ENCODE measurements at regions not wholly inside any gene's neighbourhood (a gene's known extent, or its start where the extent isn't known, plus 50 kb on each side); places are given as distances from the start of the nearest gene placed in this dataset.

GRCh38 chr22:44573451-44573850, 75.4 kb upstream of the RTL6 start:
- TF ChIP-seq CTCF (IDR thresholded peaks at IDR 0.05) = no peak

- TF ChIP-seq CTCF (IDR thresholded peaks at IDR 0.05) = no peak
Measured at GRCh38 chr22:44572414-44573207, 74.6 kb upstream of the RTL6 start.

- no peak for TF ChIP-seq CTCF (IDR thresholded peaks at IDR 0.05)
Measured at GRCh38 chr22:44571566-44572413, 73.8 kb upstream of the RTL6 start.

- TF ChIP-seq CTCF (IDR thresholded peaks at IDR 0.05) = no peak
Measured at GRCh38 chr22:44570476-44571445, 72.7 kb upstream of the RTL6 start.

GRCh38 chr22:44569561-44569991, 71.5 kb upstream of the RTL6 start:
- TF ChIP-seq CTCF (IDR thresholded peaks at IDR 0.05) = no peak

- TF ChIP-seq CTCF (IDR thresholded peaks at IDR 0.05) = peak; percentile 55
Measured at GRCh38 chr22:44567846-44568493, 69.9 kb upstream of the RTL6 start.
